ENCODE measurements at regions not wholly inside any gene's neighbourhood (a gene's known extent, or its start where the extent isn't known, plus 50 kb on each side); places are given as distances from the start of the nearest gene placed in this dataset.
"Not testable (repeated sequence)": the region's sequence is repeated elsewhere in the genome, so short reads cannot be mapped to it uniquely, and the experiment has no call there.

DNA sequence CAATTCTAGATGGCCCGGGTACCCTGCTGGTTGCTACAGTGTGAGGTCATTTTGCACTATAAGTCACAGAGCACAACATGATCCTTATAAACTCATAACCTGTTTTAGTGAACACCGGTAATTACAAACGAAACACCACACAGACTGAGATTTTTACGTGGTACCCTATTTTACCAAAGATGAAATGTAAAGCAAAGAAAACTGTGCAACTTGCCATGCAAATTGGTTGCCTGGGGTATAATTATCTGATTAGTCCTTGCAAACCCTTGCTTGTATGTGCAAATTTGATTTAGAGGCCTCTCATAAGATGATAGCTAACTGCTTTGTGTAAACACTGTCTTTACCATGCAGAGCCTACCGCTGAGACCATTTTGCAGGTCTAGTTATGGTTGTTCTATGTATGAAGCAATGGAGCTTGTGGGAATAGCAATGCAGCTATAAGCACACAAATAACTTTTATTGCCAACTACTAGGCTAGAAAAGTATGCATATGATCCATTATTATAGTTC lies 372.1 kb upstream of the FAR2 start:
- DNase-seq, result no peak

GRCh38 chr12:28777603-28778365 lies 371.3 kb upstream of the FAR2 start:
- no peak for DNase-seq

DNA sequence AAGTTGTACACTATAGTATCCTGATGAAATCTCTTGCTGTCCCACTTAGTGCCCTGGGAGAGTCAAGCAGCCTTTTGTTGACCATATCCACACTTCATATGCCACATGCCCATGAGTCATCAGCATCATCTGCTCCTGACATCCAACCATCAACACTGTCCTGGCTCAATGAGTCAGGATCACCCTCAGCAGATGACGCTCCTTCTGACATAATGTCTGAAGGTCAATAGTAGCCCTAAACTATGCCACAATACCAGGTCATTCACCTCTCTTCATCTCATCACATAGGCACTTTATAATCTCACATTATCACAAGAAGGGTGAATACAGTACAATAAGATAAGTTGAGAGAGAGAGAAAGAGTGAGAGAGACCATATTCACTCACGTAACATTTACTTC lies 369.0 kb upstream of the FAR2 start:
- DNase-seq, result no peak

DNA sequence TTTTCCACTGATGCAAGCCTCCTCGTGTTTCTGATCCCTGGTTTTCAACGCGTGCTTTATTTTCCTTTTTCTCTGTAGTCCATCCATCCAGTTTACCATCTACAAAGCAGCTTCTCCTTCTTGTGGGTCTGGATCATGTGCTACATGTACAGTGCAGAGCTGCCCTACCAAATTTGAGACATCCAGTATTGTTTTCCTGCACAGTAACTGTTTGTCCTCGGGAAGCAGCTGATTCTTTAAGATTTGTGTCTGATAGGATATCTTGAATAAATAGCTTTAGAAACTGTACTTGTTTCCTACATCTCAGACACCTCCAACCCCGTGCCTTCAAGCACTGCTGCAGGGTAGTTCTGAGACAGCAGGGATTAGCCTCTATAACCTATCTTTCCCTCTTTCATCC lies 368.1 kb upstream of the FAR2 start:
- DNase-seq, result no peak

GRCh38 chr12:28781671-28782652 lies 367.1 kb upstream of the FAR2 start:
- no peak for DNase-seq

- DNase-seq, result no peak
These were observed 366.3 kb upstream of the FAR2 start for GRCh38 chr12:28782812-28783211.

GRCh38 chr12:28787151-28787550 lies 361.9 kb upstream of the FAR2 start:
- DNase-seq, result no peak

DNA sequence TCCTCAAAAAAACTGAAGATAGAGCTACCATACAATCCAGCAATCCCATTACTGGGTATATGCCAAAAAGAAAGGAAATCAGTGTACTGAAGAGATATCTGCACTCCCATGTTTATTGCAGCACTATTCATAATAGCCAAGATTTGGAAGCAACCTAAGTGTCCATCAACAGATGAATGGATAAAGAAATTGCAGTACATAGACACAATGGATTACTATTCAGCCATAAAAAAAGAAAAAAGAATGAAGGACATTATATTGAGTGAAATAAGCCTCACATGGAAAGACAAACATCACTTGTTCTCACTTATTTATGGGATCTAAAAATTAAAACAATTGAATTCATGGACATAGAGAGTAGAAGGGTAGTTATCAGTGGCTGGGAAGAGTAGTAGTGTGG lies 360.8 kb upstream of the FAR2 start:
- not testable (repeated sequence) for DNase-seq

GRCh38 chr12:28793581-28794151 lies 355.4 kb upstream of the FAR2 start:
- no peak for DNase-seq

DNA sequence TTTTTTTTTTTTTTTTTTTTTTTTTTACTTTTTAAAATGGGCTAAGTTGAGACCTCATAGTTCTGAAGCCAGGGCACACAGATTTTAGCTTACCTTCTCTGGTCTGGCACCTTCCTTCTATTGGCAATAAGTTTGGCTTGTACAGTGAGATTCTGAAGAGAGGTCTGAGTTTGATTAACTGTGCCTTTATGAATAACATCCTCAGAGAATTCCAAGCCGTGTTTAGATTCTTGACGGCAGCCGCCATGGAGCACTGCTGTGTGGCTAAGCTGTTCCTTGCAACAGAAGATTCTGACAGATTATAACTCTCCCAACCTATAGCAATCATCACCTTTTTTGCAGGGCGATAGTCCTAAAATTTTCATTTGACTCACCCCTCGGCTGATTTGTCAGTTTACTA lies 354.9 kb upstream of the FAR2 start:
- no peak for DNase-seq

GRCh38 chr12:28794786-28795185 lies 354.3 kb upstream of the FAR2 start:
- DNase-seq, result no peak

DNA sequence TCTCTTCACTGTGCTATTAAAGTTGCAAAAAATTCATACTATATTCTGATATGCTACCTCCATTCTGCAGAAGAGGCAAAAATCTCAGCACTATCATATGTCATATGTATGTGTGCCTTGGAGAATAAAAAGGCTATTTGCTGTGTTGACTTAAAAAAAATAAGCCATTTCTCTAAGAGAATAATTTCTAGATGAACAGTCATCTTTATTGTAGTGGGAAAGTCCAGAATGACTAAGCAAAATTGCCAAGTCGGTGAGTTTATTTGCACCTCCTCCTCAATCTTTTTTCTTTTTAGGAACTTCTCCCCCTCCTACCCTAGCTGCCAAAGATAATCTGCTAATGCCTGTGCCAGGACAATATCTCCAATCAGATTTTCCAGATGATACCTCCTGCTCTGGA lies 353.8 kb upstream of the FAR2 start:
- DNase-seq, result no peak

GRCh38 chr12:28799348-28799747 lies 349.7 kb upstream of the FAR2 start:
- no peak for DNase-seq

DNA sequence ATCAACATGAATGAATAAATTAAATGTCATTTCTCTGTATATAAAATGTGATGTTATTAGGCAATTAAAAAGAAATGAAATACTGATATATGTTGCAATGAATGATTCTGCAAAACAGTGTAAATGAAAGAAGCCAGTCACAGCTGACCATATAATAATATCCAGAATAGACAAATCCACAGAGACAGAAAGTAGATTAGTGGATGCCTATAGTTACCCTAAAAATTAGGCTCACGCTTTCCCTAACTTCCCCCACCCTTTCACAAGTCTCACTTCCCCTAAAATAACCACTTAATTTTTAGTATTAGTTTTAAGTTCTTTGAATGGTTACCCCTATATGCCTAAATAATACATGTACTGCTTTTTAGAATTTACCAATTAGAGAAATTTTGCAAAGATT lies 348.9 kb upstream of the FAR2 start:
- no peak for DNase-seq

- DNase-seq, result no peak
These were observed 346.2 kb upstream of the FAR2 start for GRCh38 chr12:28802706-28803438.

DNA sequence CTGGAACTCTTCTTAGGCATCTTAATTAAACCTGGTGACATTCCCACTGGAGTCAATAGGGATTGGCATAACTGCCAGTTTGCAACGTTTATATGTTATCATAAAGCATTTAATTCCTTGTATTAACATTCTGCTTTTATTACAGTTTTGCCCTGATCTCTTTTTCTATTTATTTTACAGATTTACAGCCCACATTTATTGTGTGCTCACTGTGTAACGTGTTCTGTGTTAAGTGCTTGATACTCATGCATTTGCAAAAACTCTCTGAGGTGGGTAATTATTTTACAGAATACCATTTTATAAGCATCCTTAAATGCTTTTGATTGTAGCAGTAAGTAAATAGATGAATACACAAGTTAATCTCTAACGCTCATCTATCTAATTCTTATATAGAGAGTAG lies 341.5 kb upstream of the FAR2 start:
- DNase-seq, result no peak

DNA sequence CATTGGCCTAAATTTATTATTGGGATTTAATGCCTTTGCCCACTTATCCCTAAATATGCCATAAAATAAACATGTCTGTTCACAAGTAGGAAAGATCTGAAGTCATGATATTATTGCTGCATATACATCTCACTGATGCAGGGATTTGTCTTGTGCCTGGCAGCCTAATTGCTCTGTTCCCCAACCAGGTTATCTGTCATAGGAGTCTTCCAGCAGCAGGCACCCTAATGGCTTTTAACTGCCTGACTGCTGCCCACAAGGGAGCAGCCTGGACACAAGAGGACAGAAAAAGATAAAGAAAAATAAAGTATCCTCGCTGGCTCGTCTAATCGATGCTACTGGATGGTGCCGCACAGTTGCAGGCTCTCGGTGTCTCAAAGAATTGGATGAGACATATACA lies 337.6 kb upstream of the FAR2 start:
- DNase-seq, result no peak

DNA sequence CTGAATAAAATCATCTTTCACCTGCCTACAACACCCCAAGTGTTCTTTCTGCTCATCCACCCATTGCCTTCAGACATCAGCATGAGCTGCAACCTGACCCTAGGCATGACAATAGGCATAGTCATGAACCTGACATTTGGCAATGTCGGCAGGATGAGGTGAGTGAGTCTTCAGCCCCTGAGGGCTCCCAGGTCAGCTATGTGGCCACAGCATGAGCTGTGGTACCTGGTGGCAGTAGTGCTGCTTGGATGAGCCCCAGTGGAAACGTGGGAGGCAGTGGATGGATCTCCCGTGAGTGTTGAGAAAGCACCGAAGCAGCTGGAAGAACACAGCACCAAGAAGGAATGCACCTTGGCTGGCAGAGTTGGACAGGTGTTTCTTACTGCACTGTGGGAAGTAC lies 334.8 kb upstream of the FAR2 start:
- no peak for DNase-seq

DNA sequence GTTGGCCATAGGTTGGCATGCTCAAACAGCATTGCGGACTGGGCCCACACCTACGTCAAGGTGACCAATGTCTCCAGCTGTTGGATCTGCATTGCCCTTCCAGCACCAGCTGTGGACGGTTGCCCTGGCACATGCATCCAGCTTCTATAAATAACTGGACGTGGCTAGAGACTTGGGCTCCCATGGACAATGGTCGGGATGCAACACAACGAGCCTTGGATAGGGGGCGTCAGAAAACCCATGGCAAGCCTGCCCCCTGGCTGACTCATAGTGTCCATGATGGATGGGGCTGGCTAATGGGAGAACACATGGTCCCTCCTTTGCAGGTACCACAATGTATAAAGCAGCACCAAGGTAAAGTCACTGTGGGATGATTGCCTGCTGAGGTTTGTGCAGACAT lies 331.6 kb upstream of the FAR2 start:
- DNase-seq, result no peak

DNA sequence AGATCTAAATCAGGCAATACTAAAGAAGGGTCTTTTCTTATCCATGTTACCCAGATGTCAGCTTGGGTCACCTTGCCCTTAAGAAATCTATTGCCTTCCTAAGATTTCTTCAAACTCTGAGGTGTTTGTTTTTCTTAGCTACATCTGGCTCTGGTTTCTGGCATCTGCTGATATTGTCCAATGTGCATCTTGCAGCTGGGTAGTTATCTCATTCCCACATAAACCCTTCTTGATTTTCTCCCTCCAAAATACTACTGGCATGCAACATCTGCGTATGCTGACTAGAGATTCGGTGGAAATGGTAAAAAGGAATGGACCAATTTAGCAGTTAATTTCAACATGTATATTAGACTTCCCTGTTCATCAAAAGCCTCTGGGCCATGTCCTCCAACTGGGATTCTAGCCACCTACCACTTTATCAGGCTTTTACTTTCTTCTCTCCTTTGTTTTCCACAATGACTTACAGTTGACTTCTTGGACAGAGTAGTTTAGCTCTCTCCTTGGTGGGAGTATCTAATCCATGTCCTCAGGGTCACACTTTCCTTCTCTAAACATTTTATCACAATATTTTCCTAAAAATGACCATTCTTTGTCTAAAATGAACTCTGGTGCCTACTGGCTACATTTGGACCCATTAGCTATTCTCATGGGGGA lies 324.8 kb upstream of the FAR2 start:
- DNase-seq, result no peak

DNA sequence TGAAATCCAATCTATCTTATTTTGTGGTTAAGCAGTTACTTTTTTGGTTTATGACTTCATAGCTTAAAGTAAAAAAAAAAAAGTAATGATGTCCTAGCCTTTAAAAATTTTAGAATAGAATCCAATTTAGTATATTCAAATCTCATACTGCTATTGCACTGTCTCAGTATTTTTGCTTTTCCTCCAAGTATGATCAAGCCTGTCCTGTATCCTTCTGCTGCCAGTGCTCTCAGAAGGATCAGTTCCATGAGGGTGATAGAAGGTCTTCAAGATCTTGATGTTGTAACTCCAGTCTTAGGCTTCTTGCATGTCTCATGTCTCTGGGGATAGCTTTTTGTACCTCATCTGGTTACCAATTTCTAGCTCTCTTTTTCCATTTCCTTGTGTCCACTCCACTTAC lies 324.2 kb upstream of the FAR2 start:
- DNase-seq, result no peak

DNA sequence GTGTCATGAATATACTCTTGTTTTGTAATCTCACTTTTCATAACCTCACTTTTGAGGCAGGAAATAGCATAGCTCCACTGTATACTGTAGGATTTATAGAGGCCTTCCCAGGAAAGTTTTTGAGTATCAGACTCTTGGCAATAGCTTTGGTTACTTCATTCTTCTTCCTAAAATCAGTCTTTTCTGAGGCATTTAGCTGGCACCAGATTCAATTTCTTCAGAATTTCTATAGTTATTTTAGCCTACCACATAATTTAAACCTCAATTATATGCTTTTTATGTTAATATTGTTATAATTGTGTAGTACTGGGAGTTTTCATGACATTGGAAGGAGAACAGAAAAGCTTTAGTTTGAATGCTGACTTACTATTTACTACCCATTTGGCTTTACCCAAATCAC lies 322.3 kb upstream of the FAR2 start:
- DNase-seq, result no peak
